HG03139 (cell line): ENCODE measurements at regions not wholly inside any gene's neighbourhood (a gene's known extent, or its start where the extent isn't known, plus 50 kb on each side); places are given as distances from the start of the nearest gene placed in this dataset.
"Not testable (repeated sequence)": the region's sequence is repeated elsewhere in the genome, so short reads cannot be mapped to it uniquely, and the experiment has no call there.

Experiments
- ATAC-seq: cut with Tn5 transposase; IDR thresholded peaks from one replicate; pipeline ENCODE4 v1.9.1; 2021; ENCODE audit not compliant: unreplicated experiment

DNA sequence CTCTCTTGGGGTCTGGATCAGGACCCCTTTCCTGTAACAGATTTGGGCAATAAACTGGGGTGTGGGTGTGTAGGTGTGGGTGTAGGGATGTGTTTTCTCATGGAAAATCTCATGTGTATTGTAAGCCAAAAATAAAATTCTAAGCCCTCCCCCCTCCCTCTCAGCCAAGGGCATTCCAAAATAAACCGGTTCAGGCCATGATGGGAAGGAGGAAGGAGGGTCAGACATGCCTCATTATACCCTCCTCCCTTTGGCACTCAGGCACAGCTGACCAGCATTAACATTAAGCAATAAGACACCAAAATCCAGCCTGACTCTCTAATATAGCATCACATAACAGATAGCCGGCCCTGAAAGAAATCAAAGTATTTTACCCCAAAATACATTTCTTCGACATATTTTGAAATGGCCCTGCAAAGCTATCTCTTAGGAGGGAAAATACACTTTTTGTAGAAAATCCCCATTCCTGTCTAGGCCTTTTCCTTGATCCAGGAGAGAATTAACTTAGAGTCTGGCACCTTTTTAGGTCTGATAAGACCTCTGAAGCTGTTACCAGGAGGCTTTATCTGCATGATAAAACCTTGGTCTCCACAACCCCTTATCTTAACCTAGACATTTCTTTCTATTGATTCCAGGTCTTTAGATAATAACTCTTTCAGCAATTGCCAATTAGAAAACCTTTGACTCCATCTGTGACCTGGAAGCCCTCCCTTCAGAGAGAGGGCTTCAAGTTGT, 128.7 kb upstream of the COL5A2 start:
- ATAC-seq = no peak

GRCh38 chr2:189309331-189309730, 129.8 kb upstream of the COL5A2 start:
- ATAC-seq = no peak

GRCh38 chr2:189312211-189312610, 129.1 kb upstream of the WDR75 start:
- ATAC-seq = no peak

DNA sequence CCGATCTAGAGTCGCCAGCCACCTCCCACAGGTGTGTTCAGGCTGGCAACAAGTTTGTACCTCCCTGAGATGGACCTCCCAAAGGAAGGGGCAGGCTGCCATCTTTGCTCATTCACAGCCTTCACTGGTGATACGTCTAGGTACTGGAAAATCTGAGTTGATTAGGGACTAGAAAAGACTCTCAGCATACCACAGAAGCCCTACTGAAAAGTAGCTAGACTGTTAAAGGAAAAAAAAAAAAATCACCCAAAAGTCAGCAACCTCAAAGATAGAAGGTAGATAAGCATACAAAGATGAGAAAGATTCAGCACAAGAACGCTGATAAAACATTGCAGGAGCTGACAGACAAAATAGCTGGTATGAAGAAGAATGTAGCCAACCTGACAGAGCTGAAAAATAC, 128.6 kb upstream of the WDR75 start:
- ATAC-seq = no peak

DNA sequence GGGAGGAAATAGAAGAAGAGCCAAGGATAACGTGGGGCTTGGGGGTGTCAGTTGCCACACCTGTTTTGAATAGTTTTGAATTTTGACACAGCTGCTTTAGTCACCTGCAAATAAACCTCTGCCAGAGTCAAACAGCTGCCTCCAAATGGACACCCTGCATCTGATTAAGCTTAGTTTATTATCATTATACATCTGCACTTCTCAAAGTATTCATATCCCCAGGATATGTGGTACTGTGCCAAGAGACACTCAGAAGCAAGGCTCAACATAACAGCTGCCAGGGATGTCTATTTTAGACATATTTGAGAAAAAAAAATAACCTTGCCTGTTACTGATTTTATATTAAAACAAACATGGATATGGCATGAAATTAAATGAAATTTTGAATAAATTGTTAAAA, 122.5 kb upstream of the WDR75 start:
- ATAC-seq = no peak

- ATAC-seq = not testable (repeated sequence)
Observed at GRCh38 chr2:189319424-189319823, 121.8 kb upstream of the WDR75 start.

- ATAC-seq = no peak
Observed at GRCh38 chr2:189327879-189328847, 113.1 kb upstream of the WDR75 start.

DNA sequence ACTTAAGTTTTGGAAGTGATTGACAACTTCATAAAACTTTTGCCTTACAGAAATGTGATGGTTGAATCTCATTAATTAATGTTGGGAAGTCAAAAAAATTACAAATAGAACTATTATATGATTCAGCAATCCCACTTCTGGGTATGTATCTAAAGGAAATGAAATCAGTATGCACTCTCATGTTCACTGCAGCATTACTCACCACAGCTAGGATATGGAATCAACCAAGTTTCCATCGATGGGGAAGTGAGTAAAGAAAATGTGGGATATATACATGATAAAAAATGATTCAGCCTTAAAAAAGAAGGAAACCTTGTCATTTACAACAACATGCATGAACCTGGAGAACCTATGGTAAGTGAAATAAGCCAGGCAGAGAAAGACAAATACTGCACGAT, 112.4 kb upstream of the WDR75 start:
- ATAC-seq = no peak

GRCh38 chr2:189336276-189336975, 104.8 kb upstream of the WDR75 start:
- ATAC-seq = no peak

GRCh38 chr2:189337656-189338055, 103.6 kb upstream of the WDR75 start:
- no peak for ATAC-seq

- no peak for ATAC-seq
Observed at GRCh38 chr2:189338115-189338514, 103.2 kb upstream of the WDR75 start.

GRCh38 chr2:189341077-189341476, 100.2 kb upstream of the WDR75 start:
- no peak for ATAC-seq

- ATAC-seq = no peak
Observed at GRCh38 chr2:189344043-189344442, 97.2 kb upstream of the WDR75 start.

- no peak for ATAC-seq
Observed at GRCh38 chr2:189347540-189347939, 93.7 kb upstream of the WDR75 start.

GRCh38 chr2:189348369-189348768, 92.9 kb upstream of the WDR75 start:
- ATAC-seq = no peak

DNA sequence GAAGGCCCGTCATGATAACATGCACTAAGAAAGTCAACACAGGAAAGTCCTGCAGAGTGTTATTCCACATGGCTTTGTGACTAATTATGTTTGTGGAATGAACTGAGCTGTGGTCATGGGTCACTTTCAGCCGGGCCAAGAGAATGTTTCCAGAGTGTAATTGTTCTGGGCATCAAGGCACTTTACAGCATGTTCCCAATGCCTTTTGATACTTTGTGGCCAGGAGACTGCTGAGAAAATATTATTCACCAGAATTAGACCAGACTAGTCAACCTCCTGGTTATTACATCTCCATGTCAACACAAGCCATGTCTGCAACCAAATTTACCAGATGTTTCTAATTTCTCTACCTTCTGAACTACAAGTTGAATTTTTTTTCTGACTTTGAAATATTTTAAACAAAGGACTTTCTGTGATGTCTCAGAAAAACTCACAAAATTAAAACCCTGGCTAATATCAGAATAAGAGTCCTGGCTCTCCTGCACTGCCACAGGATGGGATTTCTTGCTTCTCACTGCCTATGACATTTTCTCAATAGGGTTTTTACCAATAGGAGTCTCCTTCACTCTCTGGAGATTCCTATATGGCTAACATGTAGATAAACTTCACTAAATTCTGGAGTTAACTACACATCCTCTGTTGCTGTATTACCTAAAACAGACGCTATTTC, 90.6 kb upstream of the WDR75 start:
- no peak for ATAC-seq

- ATAC-seq = not testable (repeated sequence)
Observed at GRCh38 chr2:189351933-189352332, 89.3 kb upstream of the WDR75 start.

- ATAC-seq = not testable (repeated sequence)
Observed at GRCh38 chr2:189357375-189357774, 83.9 kb upstream of the WDR75 start.

GRCh38 chr2:189360861-189361260, 80.4 kb upstream of the WDR75 start:
- ATAC-seq = no peak

- ATAC-seq = no peak
Observed at GRCh38 chr2:189362283-189362682, 79.0 kb upstream of the WDR75 start.

DNA sequence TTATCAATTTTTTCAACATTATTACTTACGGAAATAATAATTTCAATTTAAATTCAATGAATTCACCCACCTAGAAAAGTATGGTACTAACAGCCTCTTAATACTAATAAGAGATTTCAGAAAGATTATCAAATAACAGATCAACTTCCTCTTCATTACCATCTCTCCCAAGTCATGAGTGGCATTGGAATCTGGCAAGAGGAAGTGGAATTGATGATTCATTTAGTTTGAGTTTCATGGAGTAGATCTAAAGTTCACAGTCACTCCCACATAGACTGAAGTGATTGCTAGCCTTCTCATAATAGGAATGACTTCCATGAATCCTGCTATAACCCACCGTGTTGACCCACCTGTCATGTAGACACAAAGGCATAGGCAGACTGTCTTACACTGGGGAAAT, 77.7 kb upstream of the WDR75 start:
- ATAC-seq = no peak
